Stimulated activated naive B cell treated with anti-CD40 and anti-IgM and Interleukin-4, amounts not matched to agents 10 μg/mL and 1 μg/mL and 100 μg/mL, for 72 hours (primary cell): ENCODE measurements at regions not wholly inside any gene's neighbourhood (a gene's known extent, or its start where the extent isn't known, plus 50 kb on each side); places are given as distances from the start of the nearest gene placed in this dataset.

ENCODE experiments used
- ATAC-seq, 2 donors: fragments of 150-1000 bp; cut with Tn5 transposase; replicated peaks; 2 replicates each; pipeline ENCODE4 v1.10.0; 2021; ENCODE audit warnings: moderate library complexity in 1 of 2
- DNase-seq: peaks from one replicate; pipeline ENCODE4 v3.0.0; 2021
- H3K27ac Mint-ChIP-seq: one replicate; pipeline ENCODE4 v1.8.0; 2022; ENCODE audit warnings: mild to moderate bottlenecking, mixed read lengths
- H3K27me3 Mint-ChIP-seq, 2 donors: one replicate each; pipeline ENCODE4 v1.8.0; 2022; ENCODE audit warnings: mixed read lengths in 2 of 2
- H3K36me3 Mint-ChIP-seq, 2 donors: one replicate each; pipeline ENCODE4 v1.8.0; 2022; ENCODE audit warnings: mixed read lengths in 2 of 2, mild to moderate bottlenecking in 1 of 2
- H3K4me1 Mint-ChIP-seq, 2 donors: one replicate each; pipeline ENCODE4 v1.8.0; 2022; ENCODE audit warnings: mixed read lengths in 2 of 2, mild to moderate bottlenecking in 1 of 2
- H3K4me3 Mint-ChIP-seq, 2 donors: one replicate each; pipeline ENCODE4 v1.8.0; 2022; ENCODE audit warnings: mild to moderate bottlenecking in 2 of 2, mixed read lengths in 2 of 2, moderate library complexity in 1 of 2
- H3K9me3 Mint-ChIP-seq, 2 donors: one replicate each; pipeline ENCODE4 v1.8.0; 2022; ENCODE audit warnings: mixed read lengths in 2 of 2, mild to moderate bottlenecking in 1 of 2

GRCh38 chr1:198472997-198473396 is 67.5 kb downstream of the ATP6V1G3 start:
- no peaks in the 10 kb centered on the region for H3K27me3 Mint-ChIP-seq
- DNase-seq (no peak), ATAC-seq (no peak)
- no peak overlapping the region for H3K27ac Mint-ChIP-seq
- H3K9me3 Mint-ChIP-seq = peaks cover 3 to 6% of the 10 kb centered on the region in 2 donors
- no peaks in the 10 kb centered on the region for H3K36me3 Mint-ChIP-seq
- H3K4me1 Mint-ChIP-seq = peaks cover 2 to 7% of the 10 kb centered on the region in 2 donors
- no peak overlapping the region for H3K4me3 Mint-ChIP-seq

- H3K4me1 Mint-ChIP-seq = peaks cover 2 to 7% of the 10 kb centered on the region in 2 donors
- no peak overlapping the region for H3K4me3 Mint-ChIP-seq
- peaks cover 3 to 6% of the 10 kb centered on the region in 2 donors for H3K9me3 Mint-ChIP-seq
- no peak overlapping the region for H3K27ac Mint-ChIP-seq
- no peaks in the 10 kb centered on the region for H3K36me3 Mint-ChIP-seq
- ATAC-seq (no peak), DNase-seq (no peak)
- H3K27me3 Mint-ChIP-seq = no peaks in the 10 kb centered on the region
Observed at GRCh38 chr1:198472119-198472518, 68.4 kb downstream of the ATP6V1G3 start.

- no peak overlapping the region for H3K4me3 Mint-ChIP-seq
- no peaks in the 10 kb centered on the region for H3K36me3 Mint-ChIP-seq
- H3K9me3 Mint-ChIP-seq = no peaks in the 10 kb centered on the region
- no peaks in the 10 kb centered on the region for H3K27me3 Mint-ChIP-seq
- H3K27ac Mint-ChIP-seq = no peak overlapping the region
- DNase-seq (no peak), ATAC-seq (no peak)
- peaks cover 1 to 3% of the 10 kb centered on the region in 2 donors for H3K4me1 Mint-ChIP-seq
Observed at GRCh38 chr1:198467907-198468306, 72.6 kb downstream of the ATP6V1G3 start.

GRCh38 chr1:198467342-198467741 is 73.1 kb downstream of the ATP6V1G3 start:
- Mint-ChIP-seq H3K4me1 (no peaks in the 10 kb centered on the region), H3K4me3 (no peak overlapping the region), H3K9me3 (no peaks in the 10 kb centered on the region), H3K27me3 (no peaks in the 10 kb centered on the region), H3K36me3 (no peaks in the 10 kb centered on the region), H3K27ac (no peak overlapping the region)
- ATAC-seq (no peak), DNase-seq (no peak)

- Mint-ChIP-seq H3K4me1 (no peaks in the 10 kb centered on the region), H3K27me3 (no peaks in the 10 kb centered on the region), H3K9me3 (no peaks in the 10 kb centered on the region), H3K4me3 (no peak overlapping the region), H3K27ac (no peak overlapping the region), H3K36me3 (no peaks in the 10 kb centered on the region)
- DNase-seq = no peak
- peak in 1 of 2 donors; percentile 64 for ATAC-seq
Observed at GRCh38 chr1:198465201-198466144, 75.0 kb downstream of the ATP6V1G3 start.

GRCh38 chr1:198463709-198464108 is 76.8 kb downstream of the ATP6V1G3 start:
- Mint-ChIP-seq H3K4me1 (no peaks in the 10 kb centered on the region), H3K36me3 (no peaks in the 10 kb centered on the region), H3K9me3 (no peaks in the 10 kb centered on the region), H3K27me3 (no peaks in the 10 kb centered on the region), H3K27ac (no peak overlapping the region), H3K4me3 (no peak overlapping the region)
- ATAC-seq (no peak), DNase-seq (no peak)

GRCh38 chr1:198462365-198463019 is 78.0 kb downstream of the ATP6V1G3 start:
- Mint-ChIP-seq H3K4me3 (no peak overlapping the region), H3K27ac (no peak overlapping the region), H3K9me3 (no peaks in the 10 kb centered on the region), H3K36me3 (no peaks in the 10 kb centered on the region), H3K27me3 (no peaks in the 10 kb centered on the region), H3K4me1 (no peaks in the 10 kb centered on the region)
- no peak for ATAC-seq
- no peak for DNase-seq

- ATAC-seq (no peak), DNase-seq (no peak)
- Mint-ChIP-seq H3K4me1 (no peaks in the 10 kb centered on the region), H3K9me3 (peaks cover 0 to 2% of the 10 kb centered on the region in 2 donors), H3K27ac (no peak overlapping the region), H3K36me3 (no peaks in the 10 kb centered on the region), H3K4me3 (no peak overlapping the region), H3K27me3 (no peaks in the 10 kb centered on the region)
Observed at GRCh38 chr1:198455966-198456365, 84.5 kb downstream of the ATP6V1G3 start.

GRCh38 chr1:198449727-198450433 is 90.6 kb downstream of the ATP6V1G3 start:
- Mint-ChIP-seq H3K4me1 (no peaks in the 10 kb centered on the region), H3K9me3 (peaks cover 0 to 2% of the 10 kb centered on the region in 2 donors), H3K36me3 (no peaks in the 10 kb centered on the region), H3K27ac (no peak overlapping the region), H3K4me3 (no peak overlapping the region), H3K27me3 (peaks cover 0 to 6% of the 10 kb centered on the region in 2 donors)
- ATAC-seq (no peak), DNase-seq (no peak)

- Mint-ChIP-seq H3K4me3 (no peak overlapping the region), H3K36me3 (no peaks in the 10 kb centered on the region), H3K4me1 (no peaks in the 10 kb centered on the region), H3K9me3 (no peaks in the 10 kb centered on the region), H3K27me3 (peaks cover 0 to 6% of the 10 kb centered on the region in 2 donors), H3K27ac (no peak overlapping the region)
- DNase-seq (no peak), ATAC-seq (no peak)
Observed at GRCh38 chr1:198449261-198449660, 91.2 kb downstream of the ATP6V1G3 start.

GRCh38 chr1:198447468-198447867 is 93.0 kb downstream of the ATP6V1G3 start:
- H3K4me3 Mint-ChIP-seq = no peak overlapping the region
- H3K9me3 Mint-ChIP-seq = no peaks in the 10 kb centered on the region
- H3K36me3 Mint-ChIP-seq = no peaks in the 10 kb centered on the region
- H3K27ac Mint-ChIP-seq = no peak overlapping the region
- no peak for DNase-seq
- peaks cover 0 to 6% of the 10 kb centered on the region in 2 donors for H3K27me3 Mint-ChIP-seq
- H3K4me1 Mint-ChIP-seq = no peaks in the 10 kb centered on the region
- no peak for ATAC-seq

- H3K4me1 Mint-ChIP-seq = no peaks in the 10 kb centered on the region
- no peak overlapping the region for H3K27ac Mint-ChIP-seq
- H3K9me3 Mint-ChIP-seq = no peaks in the 10 kb centered on the region
- H3K4me3 Mint-ChIP-seq = no peak overlapping the region
- DNase-seq = no peak
- peaks cover 0 to 6% of the 10 kb centered on the region in 2 donors for H3K27me3 Mint-ChIP-seq
- no peaks in the 10 kb centered on the region for H3K36me3 Mint-ChIP-seq
- ATAC-seq = no peak
Observed at GRCh38 chr1:198445872-198446271, 94.6 kb downstream of the ATP6V1G3 start.

GRCh38 chr1:198444792-198445191 is 95.7 kb downstream of the ATP6V1G3 start:
- ATAC-seq (no peak), DNase-seq (no peak)

More at GRCh38 chr1:198444792-198445191, 95.7 kb downstream of the ATP6V1G3 start:
- Mint-ChIP-seq H3K36me3 (no peaks in the 10 kb centered on the region), H3K9me3 (no peaks in the 10 kb centered on the region), H3K4me3 (no peak overlapping the region), H3K4me1 (peaks cover under 1 to 3% of the 10 kb centered on the region in 2 donors), H3K27me3 (peaks cover 0 to 6% of the 10 kb centered on the region in 2 donors), H3K27ac (no peak overlapping the region)
